NCI-H2196 (cell line): ENCODE measurements at regions not wholly inside any gene's neighbourhood (a gene's known extent, or its start where the extent isn't known, plus 50 kb on each side); places are given as distances from the start of the nearest gene placed in this dataset.

Experiments
- DNase-seq: peaks from one replicate; lab custom pipeline; 2025; ENCODE audit not compliant: unreplicated experiment; lab: John Stamatoyannopoulos, UW

DNA sequence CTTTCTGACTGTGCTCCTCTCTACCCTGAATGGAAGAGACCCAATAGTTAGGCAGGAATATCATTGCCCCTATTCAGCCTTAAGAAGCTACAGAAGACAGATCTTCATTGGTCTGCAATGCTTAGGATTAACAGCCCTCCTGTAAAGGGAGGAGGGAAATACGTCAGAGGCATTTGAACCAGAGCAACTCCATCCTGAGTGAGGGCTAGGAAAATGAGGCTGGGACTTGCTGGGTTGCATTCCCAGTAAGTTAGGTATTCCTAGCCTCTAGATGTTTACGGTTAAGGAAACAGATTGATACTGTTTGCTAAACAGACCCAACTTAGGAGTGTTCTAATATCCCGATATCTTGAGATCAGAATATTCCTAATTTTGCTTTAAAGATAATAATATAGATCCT is 63.5 kb downstream of the PCDH18 start:
- no peak for DNase-seq

- no peak for DNase-seq
Measured at GRCh38 chr4:137467537-137467936, 64.8 kb downstream of the PCDH18 start.

DNA sequence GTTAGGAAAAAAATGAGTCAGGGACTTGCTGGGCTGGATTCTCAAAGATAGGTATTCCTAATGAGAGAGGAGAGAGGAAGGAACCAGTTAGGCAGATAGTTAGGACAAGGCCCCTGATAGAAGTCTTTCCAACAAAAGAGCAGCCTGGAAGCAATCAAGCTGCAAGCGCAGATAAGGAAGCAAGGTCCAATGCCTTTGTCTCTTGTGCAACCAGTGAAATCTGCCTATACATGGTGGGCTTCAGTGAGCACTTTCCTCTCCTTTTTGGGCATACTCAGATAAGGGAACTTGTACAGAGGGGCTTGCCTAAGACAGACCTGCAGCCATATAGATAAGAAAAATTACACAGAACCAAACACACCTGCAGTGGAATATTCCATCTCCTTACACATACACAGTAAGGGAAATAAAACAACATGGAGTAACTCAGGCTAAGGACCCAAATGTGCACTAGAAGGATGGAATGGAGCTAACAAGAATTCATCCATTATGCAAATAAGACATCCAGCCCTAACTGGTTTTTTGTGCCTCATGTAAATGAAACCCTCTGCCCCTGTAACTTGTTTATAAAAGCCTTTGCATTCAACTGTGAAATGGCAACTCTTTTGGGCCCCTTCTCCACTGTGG is 68.8 kb downstream of the PCDH18 start:
- no peak for DNase-seq

DNA sequence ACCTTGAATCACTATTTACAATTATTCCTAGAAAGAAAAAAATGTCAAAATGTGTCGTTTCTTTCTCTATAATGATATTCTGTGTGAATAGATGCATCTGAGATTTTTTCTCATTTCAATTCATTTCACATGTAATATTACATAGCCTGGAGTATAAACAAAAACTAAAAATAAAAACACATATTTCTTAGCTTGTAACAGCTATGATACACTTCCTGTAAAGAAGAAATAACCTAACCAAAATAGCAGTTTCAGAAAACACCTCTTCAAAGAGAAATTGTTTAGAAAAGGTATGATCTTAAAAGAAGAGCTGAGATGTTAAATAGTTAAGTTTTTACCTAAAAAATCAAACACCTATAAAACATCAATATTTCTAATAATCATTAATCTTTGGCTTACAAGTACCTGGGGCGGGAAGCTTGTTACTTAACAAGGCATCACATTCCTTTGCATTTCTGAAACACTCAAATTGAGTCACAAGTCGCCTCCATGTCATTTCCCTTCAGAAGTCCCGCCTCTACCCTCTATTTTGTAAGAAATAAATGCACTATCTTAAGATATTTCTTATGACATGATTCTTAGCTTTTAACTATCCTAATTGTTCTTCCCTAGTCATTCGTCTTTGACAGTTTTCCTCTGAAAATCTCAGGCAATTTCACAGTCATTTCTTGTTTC is 76.5 kb downstream of the PCDH18 start:
- no peak for DNase-seq

- no peak for DNase-seq
Measured at GRCh38 chr4:137454767-137455166, 77.5 kb downstream of the PCDH18 start.

DNA sequence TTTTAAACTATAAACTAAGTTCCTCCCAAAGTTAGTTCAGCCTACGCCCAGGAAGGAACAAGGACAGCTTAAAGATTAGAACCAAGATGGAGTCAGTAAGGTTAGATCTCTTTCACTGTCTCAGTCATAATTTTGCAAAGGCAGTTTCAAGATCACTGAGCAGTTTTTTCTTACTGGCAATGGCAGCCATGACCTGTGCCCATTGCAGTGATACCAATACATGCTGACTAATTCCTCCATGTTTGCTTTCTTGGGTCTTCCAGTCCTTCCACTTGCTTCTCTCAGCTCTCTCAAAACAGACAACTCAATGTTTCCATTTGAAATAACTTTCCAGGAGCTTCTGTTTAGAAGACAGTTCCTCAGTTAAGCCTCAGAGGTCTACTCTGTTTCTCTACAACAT is 79.5 kb downstream of the PCDH18 start:
- DNase-seq: no peak

GRCh38 chr4:137451172-137451825 is 81.0 kb downstream of the PCDH18 start:
- no peak for DNase-seq

DNA sequence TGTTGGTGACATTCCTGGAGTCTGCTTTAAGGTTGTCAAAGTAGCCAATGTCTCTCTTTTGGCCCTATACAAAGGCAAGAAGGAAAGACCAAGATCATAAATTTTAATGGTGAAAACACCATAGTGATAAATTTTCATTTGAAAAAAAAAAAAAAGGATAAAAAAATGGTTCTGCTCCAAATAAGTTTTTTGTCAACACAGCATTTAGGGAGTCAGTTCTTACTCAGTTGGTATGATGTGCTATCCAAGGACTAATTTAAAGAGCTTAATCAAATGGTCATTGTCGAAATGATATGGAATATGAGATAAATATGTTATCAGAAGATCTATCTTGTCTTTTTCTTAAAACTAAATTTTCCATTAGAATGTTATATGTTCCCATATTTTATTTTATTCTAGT is 83.9 kb downstream of the PCDH18 start:
- DNase-seq: no peak

DNA sequence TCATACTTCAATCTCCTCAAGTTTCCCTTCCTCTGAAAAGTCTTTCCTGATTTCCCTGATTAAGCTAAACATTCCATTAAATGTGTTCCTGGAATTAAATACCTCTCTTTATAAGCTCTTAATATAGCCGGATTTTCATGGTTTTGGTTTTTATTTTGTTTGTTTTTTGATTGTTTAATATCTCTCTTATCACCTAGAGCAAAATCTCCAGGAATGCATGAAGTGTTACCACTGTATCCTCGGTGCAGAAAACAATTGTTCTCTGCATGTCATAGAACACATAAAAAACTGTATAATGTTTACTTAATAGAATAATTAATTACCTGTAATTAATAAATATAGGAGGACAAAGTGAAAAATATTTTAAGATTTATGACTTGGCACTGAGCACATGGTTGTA is 86.2 kb downstream of the PCDH18 start:
- no peak for DNase-seq

DNA sequence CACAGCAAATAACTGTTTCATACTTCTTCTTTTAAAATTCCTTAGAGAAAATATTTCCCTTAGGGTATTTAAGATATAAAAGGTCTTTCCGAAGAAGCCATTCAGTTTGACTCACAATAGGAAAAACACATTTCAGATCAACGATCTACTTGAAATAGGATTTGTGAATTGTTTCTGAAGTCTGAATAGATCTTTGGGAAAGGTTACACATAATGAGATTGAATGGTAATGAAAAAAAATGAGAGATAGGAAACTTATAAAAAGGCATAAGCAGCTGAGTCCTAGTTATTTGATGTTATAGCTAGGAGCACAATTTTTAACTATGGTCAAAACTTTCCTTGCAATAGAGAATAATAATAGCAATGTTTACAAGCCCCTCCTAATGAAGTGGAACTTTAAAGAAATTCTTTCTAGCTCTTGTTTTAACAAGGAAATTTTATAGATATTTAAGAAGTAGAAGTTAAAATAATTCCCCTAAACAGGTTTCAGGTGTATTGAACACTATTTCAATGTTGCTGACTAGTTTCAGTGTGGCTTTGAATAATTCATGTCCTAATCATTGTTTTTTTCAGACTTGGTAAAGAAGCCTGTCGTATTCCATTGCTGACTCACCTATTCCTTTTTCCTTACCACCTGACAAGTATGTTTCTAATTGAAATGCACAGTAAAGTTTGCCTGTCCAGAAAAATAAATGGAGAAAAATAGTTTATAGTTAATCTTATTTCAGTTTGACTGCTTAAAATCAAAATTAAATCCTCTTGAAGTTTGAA is 89.1 kb downstream of the PCDH18 start:
- no peak for DNase-seq

DNA sequence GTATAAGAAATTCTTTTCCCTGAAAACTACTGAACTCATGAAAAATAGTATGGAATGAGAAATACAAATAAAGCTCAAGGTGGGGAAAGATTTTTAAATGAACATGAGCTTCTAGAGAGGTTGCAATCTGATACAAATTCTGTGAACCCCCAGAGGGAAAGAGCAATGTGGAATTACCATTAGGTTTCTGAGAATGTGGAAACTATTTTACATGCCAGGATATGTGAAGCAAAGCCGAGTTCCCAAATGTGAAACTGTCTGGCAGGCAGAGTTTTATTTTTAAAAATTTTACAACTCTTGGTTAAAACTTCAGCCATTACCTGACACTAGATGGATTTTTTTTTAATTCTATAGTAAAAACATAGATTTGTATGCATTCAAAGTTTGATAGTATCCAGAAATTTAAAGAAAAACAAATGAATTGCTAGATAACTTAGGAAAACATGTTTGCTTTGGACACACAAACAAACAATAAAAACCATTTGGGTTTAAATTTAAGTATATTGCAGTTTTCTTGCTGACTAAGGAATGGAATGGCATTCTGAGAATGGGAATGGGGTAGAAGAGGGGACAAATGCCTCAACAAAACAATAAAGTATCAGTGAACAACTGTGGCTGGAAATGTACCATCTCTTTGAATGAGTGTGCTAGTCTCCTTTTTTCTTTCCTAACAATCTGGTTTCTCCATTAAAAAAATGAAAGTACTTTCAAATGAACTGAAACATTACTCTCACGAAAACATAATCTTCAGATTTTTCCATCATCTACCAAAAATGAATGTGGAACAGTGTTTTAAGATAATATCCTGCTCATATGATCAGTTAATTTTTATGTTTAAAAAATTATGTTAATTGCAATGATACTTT is 99.6 kb downstream of the PCDH18 start:
- DNase-seq: no peak

DNA sequence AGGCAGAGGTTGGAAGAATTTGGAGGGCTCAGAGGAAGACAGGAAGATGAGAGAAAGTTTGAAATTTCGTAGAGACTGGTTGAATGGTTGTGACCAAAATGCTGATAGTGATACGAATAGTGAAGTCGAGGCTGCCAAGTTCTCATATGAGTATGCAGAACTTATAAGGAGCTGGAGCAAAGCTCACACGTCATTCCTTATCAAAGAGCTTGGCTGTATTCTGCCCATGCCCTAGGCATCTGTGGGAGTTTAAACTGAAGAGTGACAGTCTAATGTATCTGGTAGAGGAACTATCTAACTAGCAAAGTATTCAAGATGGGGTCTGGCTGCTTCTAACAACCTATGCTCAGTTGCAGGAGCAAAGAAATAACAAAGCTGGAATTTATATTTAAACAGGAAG is 102.1 kb downstream of the PCDH18 start:
- no peak for DNase-seq

DNA sequence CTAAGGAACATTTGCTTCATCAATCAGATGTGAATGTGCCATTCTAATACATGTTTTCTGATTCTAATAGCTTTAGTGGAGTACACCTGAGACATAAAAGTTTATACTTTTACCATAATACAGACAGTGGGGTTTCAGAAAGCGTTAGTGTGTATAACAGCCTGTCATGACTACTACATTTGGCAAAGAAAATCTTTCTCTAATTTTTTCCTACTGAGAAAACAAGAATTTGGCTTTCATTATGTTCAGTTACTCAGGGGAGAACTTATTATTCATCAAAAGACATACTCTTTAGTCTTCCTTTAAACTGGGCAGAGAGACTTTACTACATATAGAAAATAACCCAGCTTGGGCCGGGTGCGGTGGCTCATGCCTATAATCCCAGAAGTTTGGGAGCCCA is 104.9 kb downstream of the PCDH18 start:
- no peak for DNase-seq

DNA sequence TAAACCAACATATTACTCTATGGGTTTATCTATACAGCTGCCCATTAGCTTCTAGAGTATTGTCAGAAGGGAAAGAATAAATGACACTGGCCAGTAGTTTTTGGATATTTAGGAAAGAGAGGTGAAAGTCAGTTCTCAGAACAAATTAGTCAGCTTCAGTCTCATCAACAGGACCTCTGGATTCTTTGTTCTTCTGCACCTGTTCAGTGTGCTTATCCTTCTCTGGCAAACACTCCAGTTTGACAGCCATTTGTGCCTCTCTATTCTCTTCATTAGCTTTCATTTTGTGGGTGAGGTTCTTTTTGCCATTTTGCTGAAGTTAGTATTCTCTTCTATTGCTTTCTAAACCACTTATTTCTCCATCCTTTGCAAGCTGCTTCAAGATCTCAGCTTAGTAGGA is 107.0 kb downstream of the PCDH18 start:
- DNase-seq: no peak

GRCh38 chr4:137422666-137423065 is 109.6 kb downstream of the PCDH18 start:
- DNase-seq: no peak

DNA sequence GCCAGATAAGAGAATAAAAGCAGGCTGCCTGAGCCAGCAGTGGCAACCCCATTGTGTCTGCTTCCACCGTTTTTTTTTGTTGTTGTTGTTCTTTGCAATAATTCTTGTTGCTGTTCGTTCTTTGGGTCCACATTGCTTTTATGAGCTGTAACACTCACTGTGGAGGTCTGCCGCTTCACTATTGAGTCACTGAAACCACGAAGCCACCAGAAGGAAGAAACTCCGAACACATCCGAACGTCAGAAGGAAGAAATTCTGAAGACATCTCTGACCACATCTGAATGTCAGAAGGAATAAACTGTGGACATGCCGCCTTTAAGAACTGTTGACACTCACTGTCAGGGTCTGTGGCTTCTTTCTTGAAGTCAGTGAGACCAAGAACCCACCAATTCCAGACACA is 110.5 kb downstream of the PCDH18 start:
- no peak for DNase-seq

DNA sequence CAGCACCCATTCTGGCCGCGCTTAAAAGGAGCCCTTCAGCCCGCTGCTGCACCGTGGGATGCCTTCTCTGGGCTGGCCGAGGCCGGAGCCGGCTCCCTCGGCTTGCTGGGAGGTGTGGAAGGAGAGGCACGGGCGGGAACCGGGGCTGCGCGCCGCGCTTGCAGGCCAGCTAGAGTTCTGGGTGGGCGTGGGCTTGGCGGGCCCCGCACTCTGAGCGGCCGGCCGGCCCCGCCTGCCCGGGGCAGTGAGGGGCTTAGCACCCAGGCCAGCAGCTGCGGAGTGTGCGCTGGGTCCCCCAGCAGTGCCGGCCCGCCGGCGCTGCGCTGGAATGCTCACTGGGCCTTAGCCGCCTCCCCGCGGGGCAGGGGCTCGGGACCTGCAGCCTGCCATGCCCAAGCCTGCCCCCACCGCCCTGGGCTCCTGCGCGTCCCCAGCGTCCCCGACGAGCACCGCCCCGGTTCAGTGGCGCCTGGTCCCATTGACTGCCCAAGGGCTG is 111.3 kb downstream of the PCDH18 start:
- DNase-seq: no peak

GRCh38 chr4:137417676-137418075 is 114.6 kb downstream of the PCDH18 start:
- no peak for DNase-seq

GRCh38 chr4:137414802-137415201 is 117.5 kb downstream of the PCDH18 start:
- DNase-seq: no peak

- no peak for DNase-seq
Measured at GRCh38 chr4:137408527-137409177, 123.6 kb downstream of the PCDH18 start.
